Erythroblast (primary cell): ENCODE measurements at regions not wholly inside any gene's neighbourhood (a gene's known extent, or its start where the extent isn't known, plus 50 kb on each side); places are given as distances from the start of the nearest gene placed in this dataset.

Experiments used
- DNase-seq, 2 experiments: peaks; one replicate each; lab custom pipeline; 2025; lab: John Stamatoyannopoulos, UW
- GATA1 ChIP-seq: IDR thresholded peaks from 2 replicates; pipeline ENCODE4 v1.6.1; 2011; ENCODE audit warnings: low read depth, mild to moderate bottlenecking, control low read depth, low read length, moderate library complexity
- POLR2A ChIP-seq: IDR thresholded peaks from 2 replicates; pipeline ENCODE4 v1.6.1; 2011; ENCODE audit warnings: mild to moderate bottlenecking, low read length

GRCh38 chr2:239865059-239865639 lies 160.0 kb downstream of the NDUFA10 start:
- no peak for TF ChIP-seq GATA1
- no peak for TF ChIP-seq POLR2A
- DNase-seq: no peak

GRCh38 chr2:239864247-239865058 lies 160.7 kb downstream of the NDUFA10 start:
- TF ChIP-seq GATA1 (no peak), POLR2A (no peak)
- no peak for DNase-seq

DNA sequence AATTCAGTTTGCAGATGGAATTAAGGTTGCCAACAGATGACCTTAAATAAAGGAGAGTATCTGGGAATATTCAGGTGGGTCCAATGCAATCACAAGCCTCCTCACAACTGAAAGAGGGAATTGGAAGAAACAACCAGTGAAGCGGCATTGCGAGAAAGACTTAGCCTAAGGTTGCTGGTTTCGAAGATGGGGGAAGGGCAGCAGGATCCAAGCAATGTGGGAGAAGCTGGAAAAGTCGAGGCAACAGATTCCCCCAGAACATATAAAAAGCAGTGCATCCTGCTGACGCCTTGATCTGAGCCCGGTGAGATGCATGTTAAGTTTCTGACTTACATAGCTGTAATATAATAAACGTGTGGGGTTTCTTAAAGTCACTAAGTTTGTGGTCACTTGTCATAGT lies 162.5 kb downstream of the NDUFA10 start:
- no peak for TF ChIP-seq GATA1
- no peak for TF ChIP-seq POLR2A
- no peak for DNase-seq

GRCh38 chr2:239858179-239858578 lies 167.0 kb downstream of the NDUFA10 start:
- DNase-seq: no peak

DNA sequence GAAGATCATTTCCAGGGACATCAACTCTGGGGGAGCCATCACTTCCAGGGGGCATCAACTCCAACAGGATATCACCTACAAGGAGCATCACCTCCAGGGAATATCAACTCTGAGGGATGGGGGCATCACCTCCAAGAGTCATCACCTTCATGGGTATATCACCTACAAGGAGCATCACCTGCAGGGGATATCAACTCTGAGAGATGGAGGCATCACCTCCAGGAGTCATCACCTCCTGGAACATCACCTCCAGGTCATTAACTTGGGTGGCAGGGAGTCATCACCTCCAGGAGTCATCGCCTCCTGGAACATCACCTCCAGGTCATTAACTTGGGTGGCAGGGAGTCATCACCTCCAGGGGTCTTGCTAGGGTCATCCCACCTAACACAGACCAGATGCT lies 167.6 kb downstream of the NDUFA10 start:
- no peak for DNase-seq
- TF ChIP-seq POLR2A: no peak
- TF ChIP-seq GATA1: no peak

More at GRCh38 chr2:239858179-239858578, 167.0 kb downstream of the NDUFA10 start:
- TF ChIP-seq POLR2A: no peak
- TF ChIP-seq GATA1: no peak

GRCh38 chr2:239856620-239857285 lies 168.4 kb downstream of the NDUFA10 start:
- TF ChIP-seq POLR2A: no peak
- TF ChIP-seq GATA1: no peak
- DNase-seq: no peak

DNA sequence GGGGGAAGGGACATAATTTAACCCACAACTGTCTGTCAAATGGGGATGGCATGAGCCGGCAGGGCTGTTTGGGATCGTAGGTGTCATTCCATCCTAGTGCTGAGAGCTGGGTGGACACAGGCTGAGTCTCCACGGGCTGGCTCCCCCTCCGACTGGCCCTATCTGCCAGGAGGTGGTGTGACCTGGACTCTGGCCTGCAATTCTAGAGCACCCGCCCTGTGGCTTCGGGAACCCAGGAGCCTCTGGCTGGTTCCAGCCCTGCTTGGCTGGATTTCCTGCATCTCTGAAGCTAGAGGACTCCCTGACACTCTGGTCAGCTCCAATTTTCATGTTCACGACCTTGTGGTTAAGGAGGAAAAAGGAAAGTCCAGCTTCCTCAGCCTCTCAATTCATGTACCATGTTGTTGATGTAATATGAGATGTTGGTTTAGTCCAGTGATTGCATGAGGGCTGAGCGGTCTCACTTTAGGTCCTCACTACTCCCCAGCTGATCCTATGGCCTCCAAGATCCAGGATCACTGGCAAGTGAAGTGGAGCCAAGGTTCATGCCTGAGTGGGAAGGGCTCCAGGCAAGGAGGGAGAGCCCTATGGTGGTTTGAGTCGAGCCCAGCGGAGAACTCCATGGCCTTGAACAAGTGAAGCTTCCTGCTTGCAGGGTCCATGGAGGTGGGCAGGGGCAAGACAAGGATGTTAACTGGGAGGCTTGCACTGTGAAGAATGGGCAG lies 169.1 kb downstream of the NDUFA10 start:
- TF ChIP-seq GATA1: no peak
- TF ChIP-seq POLR2A: no peak
- DNase-seq: no peak

DNA sequence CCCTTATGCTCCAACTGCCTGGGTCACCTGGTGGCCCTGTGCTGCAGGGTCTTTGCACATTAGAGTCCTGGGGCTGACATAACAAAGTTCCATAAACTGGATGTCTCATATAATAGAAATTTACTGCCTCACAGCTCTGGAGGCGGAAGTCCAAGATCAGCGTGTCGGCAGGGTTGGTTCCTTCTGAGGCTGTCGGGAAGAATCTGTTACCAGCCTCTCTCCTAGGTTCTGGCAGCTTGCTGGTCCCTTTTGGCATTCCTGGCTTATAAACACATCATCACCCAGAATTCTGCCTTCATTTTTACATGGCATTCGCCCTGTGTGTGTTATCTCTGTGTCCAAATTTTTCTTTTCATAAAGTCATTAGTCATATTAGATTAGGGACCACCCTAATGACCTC lies 170.5 kb downstream of the NDUFA10 start:
- TF ChIP-seq POLR2A (no peak), GATA1 (no peak)
- DNase-seq: no peak

DNA sequence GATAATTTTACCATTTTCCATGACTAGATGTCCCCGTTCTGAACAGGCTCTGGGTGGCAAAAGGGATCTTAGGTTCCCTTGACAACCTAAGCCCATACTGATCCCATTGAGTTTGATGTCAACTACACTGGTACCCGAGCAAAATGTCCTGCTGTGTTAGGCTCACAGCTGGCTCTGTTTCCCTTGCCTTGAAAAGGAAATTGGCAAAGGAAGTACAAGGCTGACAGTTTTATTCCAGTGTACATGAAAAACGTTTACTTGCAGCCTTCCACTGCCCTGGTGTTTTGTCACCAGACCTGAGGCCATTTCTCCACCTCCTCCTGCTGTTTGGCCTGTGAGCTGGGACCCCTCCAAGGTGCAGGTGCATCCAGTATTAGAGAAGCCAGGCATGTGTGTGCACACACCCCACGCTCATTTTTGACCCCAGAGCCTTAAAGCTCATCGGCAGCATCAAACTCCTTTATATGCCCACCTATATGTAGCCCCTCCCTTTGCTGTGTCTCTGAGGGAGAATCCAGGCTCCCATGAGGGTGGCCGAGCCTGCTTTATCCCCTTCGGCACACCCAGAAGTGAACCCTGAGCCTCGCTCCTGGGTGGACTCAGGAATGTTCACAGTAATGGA lies 171.3 kb downstream of the NDUFA10 start:
- DNase-seq: no peak

DNA sequence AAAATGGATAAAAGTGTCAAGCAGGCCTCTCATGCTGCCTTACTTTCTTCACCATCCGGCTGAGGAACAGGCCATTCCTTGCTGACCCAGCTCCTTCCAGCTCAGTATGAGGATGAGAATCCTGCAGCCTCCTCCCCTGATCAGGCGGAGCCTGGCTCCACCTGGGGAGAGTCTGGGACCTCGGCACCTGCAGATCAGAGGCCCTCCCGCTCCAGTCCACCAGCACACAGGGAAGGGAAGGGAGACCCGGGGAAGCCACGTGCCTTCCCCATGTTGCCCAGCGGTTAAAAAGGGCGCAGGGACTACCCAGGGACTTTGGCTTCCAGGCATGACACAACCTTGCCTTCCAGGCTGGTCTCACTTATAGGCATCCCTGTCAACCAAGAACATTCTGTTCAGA lies 172.0 kb downstream of the NDUFA10 start:
- DNase-seq: no peak
- TF ChIP-seq POLR2A (no peak), GATA1 (no peak)

More for the DNA sequence above, 171.3 kb downstream of the NDUFA10 start:
- TF ChIP-seq GATA1 (no peak), POLR2A (no peak)

DNA sequence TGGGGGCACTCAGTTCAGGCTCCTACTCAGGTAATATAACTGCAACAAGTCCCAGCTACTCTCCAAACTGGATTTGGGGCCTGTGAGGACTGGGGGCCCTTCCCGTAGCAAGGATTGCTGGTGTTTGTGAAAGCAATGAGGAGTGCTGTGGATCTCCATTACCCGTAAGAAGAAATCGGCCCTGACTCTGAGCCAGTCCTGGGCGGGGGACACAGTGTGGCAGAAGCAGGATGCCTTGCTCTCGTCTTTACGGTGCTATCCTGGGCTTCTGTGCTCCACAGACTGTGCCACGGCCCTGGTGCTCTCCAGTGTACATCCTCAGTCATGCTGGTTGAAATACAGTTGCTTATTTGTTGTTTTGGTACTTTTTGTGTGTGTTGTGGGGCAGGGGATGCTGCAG lies 172.9 kb downstream of the NDUFA10 start:
- TF ChIP-seq GATA1: no peak
- no peak for DNase-seq

DNA sequence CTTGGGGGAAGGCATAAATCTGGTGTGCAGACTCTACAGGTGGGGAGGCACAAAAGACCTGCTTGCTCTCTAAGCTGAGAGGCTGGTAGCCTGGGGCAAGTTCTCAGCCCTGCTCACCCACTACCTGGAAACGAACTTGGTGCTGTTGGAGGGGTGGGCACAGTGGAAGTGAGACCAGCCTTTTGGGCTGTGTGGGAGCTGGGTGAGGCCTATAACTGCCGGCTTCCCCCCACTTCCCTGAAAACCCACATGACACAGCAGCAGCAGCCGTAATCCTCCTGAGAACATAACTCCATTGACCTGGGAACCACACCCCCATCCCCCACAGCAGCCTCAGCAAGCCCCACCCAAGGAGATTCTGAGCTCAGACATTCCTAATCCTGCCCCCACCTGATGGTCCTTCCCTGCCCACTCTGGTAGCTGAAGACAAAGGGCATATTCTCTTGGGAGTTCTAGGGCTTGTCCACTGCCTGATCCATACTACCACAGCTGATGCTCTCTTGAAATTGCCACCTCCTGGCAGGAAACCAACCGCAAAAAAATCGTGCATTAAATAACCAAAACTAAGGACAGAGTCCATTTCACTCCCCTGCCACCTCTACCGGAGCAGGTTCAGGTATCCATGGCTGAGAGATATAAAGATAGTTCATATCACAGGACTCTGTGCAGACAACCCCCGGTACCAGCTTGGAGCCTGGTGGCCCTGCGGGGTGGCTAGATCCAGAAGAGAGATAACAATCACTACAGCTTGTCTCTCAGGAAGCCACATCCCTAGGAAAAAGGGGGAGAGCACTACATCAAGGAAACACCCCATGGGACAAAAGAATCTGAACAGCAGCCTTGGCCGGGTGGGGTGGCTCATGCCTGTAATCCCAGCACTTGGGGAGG lies 178.1 kb downstream of the NDUFA10 start:
- no peak for DNase-seq
- TF ChIP-seq POLR2A (no peak), GATA1 (no peak)

GRCh38 chr2:239845968-239846367 lies 179.2 kb downstream of the NDUFA10 start:
- DNase-seq: no peak
- TF ChIP-seq GATA1 (no peak), POLR2A (no peak)
